Breast epithelium (tissue), 3 donors: ENCODE measurements at regions not wholly inside any gene's neighbourhood (a gene's known extent, or its start where the extent isn't known, plus 50 kb on each side); places are given as distances from the start of the nearest gene placed in this dataset.

Source experiments
- CTCF ChIP-seq, 3 donors: fragments of 450-650 bp; IDR thresholded peaks; one replicate each; pipeline ENCODE4 v1.5.1; 2016 to 2017; ENCODE audit warnings: antibody characterized with exemption in 3 of 3, mild to moderate bottlenecking in 3 of 3, moderate library complexity in 3 of 3
- POLR2A ChIP-seq: fragments of 450-650 bp; IDR thresholded peaks from one replicate; pipeline ENCODE4 v1.6.1; 2016; ENCODE audit warnings: antibody characterized with exemption, mild to moderate bottlenecking, moderate library complexity
- POLR2AphosphoS5 ChIP-seq, 3 donors: sonication (generic); formaldehyde crosslinking; IDR thresholded peaks; one replicate each; pipeline ENCODE4 v1.6.1; 2017; ENCODE audit warnings: antibody characterized with exemption in 3 of 3

- TF ChIP-seq CTCF (IDR thresholded peaks at IDR 0.05): no peak
- no peak for TF ChIP-seq POLR2A
- TF ChIP-seq POLR2AphosphoS5 (IDR thresholded peaks at IDR 0.05): no peak
Measured at GRCh38 chr9:129500161-129500862, 120.6 kb downstream of the C9orf50 start.
